ENCODE measurements at regions not wholly inside any gene's neighbourhood (a gene's known extent, or its start where the extent isn't known, plus 50 kb on each side); places are given as distances from the start of the nearest gene placed in this dataset.
"Not testable (repeated sequence)": the region's sequence is repeated elsewhere in the genome, so short reads cannot be mapped to it uniquely, and the experiment has no call there.

DNA sequence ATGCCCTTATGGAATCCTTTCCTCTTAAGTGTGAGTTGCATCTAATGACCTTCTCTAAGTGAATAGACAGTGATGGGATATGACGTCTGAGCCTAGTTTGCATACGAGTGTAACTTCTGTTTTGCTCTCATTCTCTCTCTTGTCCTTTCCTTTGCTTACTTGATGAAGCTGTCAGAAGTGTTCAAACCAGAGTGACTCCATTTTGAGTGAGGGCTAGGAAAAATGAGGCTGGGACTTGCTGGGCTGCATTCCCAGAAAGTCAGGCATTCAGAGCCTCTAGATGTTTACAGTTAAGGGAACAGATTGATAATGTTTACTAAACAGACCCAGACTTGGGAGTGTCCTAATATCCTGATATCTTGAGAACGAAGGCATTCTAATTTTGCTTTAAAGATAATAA lies 311.2 kb upstream of the SOX4 start:
- DNase-seq (ENCODE audit: low read depth in 3 of 3): not testable (repeated sequence)

DNA sequence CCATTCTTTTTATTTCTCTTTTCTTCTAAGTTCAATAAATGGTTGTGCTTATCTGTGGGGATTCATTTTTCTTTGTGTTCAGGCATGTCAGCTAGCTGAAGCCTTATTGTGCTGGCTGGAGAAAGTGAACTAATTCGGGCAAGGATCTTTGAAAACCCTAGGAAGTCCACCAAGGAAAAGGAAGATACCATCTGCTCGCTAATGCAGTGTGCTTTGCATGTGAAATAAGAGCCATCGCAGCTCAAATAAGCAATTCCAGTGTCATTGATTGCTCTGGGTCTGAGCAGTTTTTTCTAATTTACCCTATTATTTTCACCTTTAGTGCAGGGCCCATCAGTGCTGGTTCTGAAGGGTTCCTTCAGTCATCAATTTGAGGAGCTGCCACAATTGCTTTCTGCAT lies 309.4 kb upstream of the SOX4 start:
- no peak for DNase-seq (ENCODE audit: low read depth in 3 of 3)

DNA sequence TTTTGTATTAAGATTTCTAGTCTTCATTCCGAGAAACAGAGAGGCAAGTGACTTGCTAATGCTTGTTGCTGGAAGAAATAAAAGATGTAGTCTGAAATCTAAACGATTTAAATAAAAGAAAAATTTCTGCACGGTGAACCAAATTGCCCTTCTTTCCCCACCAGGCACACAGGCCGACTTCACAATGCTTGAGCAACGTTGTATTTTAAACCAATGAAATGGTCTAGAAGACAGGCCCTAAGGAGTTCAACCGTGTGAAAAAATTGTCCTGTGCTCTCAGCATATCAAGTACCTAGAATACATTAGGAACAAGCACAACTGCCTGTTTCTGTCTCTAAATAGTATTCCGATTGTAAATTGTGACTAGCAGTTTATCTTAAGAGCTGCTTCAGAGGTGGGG lies 308.8 kb upstream of the SOX4 start:
- no peak for DNase-seq (ENCODE audit: low read depth in 3 of 3)

DNA sequence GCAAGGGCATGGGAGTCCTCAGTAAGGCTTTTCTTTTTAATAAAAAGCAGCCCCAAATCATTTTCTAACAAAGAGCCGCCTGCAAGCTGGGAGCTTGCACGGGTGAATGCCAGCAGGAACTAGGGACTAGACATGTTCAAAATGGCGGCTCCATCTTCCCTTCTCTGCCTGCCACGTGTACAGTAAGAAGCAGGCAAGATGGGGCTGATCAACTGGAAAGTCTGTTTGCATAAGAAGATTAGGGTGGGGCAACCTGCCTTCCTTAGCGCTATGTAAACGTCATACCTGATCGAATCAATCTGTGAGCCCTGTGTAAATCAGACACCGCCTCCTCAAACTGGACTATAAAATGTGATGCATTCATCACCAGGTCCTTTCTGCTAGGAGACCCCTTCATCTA lies 299.4 kb upstream of the SOX4 start:
- DNase-seq (ENCODE audit: low read depth in 3 of 3): no peak

DNA sequence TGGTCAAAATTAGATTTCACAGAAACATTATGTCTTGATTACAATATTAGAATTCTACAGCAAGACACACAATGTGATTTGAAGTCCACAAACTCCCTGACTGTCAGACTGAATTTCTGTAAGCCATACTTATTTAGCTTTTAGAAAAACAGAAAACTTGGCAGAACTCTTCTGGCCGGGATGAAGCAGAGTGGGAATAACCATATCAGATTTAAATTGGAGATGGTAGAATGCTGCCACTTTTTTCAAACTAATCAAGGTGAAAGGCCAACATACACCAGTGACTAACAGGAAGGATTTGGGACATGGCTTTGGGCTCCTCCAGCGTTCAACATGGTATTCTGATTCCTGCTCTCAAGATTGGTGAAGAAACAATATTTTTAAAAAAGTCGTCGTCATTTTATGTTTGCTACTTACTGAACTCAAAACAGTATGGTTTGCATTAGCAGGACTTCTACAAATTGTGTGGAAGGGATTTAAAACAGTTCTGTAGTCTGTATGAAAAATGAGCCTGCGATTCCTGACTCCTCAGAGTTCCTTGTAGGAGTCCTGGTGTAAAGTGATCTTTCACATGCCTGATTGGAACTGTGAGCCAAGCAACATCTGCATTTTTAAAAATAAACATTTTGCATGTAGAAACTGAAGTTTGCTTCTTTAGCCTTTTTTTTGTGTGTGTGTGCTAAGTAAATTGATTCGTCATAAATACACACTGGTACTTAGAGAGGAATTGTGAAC lies 297.9 kb upstream of the SOX4 start:
- no peak for DNase-seq (ENCODE audit: low read depth in 3 of 3)

DNA sequence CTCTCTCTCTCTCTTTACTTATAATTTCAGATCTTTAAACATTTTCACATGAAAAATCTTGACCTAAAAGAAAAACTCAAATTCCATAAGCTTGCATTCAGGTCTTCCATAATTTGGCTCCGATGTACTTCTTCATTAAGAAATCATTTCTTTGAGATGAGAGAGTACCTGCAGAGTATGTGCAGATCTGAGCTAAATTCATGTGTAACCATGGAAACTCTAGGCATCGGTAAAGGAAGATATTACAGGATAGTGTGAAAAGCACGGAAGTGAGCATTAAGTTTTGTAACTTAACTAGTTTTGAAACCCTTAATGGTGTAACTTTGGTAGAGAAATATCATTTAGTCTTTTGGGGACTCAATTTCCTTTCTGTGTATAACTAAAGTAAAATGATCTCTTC lies 295.9 kb upstream of the SOX4 start:
- no peak for DNase-seq (ENCODE audit: low read depth in 3 of 3)

DNA sequence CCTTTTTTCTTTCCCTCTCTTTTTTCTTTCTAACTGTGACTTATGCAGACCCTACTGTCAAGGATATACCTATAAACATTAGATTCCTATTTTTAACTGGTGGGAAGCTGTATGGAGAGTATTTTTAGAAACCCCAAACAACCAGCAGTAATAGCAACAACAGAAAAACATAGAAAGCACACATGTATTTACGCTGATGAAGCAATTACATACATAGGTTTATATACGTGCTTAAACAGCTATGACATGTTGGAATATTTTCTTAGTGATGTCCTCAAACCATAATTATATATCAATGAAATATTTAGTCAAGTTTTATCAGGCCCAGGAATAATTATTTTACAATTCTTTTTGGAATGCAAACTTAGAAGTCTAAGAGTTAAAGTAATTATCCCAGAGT lies 294.3 kb upstream of the SOX4 start:
- DNase-seq (ENCODE audit: low read depth in 3 of 3): no peak

DNA sequence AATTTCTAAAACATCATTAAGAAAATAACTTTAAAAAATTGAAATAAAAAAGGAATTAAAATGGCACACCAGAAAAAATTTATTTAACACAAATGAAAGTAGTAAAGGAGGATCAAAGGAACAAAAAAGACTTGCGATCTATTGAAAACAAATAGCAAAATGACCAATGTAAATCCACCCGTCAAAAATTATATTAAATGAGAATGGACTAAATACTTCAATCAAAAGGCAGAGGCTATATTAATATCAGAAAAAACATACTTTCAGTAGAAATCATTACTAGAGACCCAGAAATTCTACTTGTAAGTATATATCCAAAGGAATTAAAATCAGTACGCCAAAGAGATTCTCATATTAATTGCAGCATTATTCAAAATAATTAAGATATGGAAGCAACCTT lies 293.1 kb upstream of the SOX4 start:
- DNase-seq (ENCODE audit: low read depth in 3 of 3): no peak

DNA sequence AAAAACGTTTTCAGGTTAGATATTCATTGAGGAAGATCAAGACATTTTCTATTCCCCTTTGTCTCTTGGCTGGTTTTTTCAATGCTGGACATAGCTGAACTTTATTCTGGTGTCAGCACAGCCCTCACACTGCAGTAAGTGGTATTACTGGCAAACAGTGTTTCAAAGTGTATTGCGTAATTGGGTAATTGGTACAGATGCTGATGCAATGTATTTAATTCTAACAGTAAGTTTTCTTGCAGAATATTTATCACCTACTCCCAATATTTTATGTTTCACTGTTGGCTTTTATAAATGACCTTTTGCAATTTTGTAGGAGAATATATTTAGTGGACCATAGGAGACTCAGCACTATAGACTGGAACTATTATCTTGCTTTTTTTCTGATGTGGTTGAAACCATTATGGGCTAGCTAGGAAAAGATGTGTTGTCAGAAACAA lies 287.6 kb upstream of the SOX4 start:
- DNase-seq (ENCODE audit: low read depth in 3 of 3): no peak

DNA sequence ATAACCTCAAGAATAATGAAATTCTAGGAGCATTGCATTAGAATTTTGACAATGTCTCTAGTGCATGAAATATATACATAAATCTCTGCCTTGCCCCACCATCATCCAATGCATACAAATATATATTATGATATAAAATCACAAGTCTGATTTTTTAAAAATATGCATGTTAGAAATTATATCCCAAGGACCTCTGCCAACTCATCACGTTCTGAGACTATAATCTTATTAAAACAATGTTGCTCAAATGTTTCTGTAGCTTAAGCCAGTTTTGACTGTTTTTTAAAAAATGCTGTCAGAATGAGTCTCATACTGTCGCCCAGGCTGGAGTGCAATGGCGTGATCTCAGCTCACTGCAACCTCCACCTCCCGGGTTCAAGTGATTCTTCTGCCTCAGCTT lies 287.0 kb upstream of the SOX4 start:
- DNase-seq (ENCODE audit: low read depth in 3 of 3): no peak

DNA sequence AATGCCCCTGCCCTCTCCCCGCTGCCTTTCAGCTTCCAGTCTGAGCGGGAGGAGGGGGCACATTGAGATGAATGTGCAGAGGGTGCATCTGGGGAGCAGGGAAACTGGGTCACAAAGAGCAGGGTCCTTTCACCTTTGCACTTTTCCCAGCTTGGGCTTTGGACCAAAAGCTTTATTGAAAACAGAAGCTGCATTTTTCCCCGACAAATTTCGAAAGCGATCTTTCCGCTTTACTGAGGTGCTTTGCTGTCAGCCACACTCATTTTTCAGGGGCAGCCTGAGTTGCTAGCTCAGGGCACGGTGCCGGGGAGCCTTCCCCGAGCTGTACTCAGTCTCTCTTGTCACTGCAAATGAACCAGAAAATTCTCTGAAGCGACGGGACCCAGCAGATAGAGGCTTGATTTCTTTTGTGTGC lies 283.7 kb upstream of the SOX4 start:
- DNase-seq (ENCODE audit: low read depth in 3 of 3): no peak

DNA sequence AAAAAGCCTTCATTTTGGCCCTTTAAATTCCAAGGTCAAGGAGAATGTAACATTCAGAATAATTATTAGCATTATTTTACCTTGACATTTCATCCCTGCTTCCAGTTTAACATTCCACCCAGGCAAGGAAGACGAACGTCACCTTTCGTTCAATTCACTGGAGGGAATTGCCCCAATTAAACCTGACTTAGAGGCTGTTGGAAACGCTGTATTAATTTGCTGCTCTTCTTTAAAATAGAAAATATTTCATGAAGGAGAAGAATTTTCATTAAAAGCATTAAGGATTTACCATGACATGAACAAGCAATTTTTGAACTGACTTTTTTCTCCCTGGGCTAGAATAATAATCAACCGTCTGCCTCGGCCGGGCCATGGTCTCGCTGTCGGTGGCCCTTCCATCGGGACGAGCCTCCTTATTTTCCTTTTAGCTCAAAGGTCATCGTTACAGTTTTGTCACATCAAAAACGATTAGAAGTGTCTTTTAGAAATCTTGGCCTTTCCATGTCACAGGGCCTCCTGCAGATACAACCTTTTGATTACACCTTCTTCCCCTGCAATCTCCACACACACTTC lies 282.9 kb upstream of the SOX4 start:
- no peak for DNase-seq (ENCODE audit: low read depth in 3 of 3)

DNA sequence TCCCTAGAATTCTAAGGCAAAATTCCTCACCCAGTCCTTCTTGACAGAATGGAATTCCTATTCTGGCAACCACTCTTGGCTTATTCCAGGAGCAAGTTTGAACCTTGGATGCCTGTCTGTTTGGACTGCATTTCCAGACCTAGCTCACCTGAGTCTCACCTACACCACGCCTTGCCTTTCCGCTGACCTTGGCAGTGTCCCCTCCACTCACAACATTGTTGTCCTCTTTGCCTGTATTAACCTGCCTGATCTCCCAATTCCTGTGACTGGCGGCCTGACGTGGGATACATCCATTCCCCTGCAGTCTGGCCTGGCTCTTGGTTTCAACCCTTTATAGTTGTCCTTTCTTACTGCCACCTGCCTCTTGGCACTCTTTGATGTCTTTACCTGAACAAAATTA lies 281.4 kb upstream of the SOX4 start:
- DNase-seq (ENCODE audit: low read depth in 3 of 3): no peak

DNA sequence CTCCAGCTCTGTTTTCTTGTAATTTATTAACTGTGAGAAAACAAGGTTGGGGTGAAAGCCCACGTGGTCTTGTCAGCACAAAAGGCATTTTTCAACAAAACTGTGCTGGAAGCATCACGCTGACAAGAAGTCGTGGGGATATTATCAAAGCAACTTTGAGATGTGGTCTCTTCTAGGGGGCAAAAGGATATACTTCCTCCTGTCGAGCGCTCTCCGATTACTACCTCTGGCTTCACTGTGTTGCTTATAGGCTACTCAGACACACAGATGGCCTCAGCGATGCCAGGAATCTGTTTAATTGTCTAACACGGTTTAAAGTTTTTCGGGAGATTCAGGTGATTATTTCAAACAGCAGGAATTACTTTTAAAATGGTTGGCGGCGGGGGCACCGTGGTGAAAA lies 275.9 kb upstream of the SOX4 start:
- DNase-seq (ENCODE audit: low read depth in 3 of 3): no peak

DNA sequence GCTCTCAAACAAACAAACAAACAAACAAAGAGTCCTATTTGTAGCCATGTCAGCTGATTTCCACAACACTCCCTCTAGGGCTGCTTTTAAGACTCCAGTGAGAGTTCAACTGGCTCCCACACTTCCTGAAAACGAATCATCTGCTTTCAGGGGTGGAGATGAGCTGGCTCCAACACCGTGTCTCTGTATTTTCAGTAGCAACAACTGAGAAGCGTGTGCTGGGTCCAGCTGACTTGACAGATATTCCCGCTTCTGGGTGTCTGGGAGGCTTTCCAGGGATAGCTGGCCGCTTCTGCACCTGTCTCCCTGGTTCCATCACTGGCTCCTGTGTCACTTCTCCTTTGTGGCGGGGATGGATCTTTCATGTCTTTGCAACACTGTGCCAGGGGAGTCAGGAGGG lies 272.5 kb upstream of the SOX4 start:
- no peak for DNase-seq (ENCODE audit: low read depth in 3 of 3)

DNA sequence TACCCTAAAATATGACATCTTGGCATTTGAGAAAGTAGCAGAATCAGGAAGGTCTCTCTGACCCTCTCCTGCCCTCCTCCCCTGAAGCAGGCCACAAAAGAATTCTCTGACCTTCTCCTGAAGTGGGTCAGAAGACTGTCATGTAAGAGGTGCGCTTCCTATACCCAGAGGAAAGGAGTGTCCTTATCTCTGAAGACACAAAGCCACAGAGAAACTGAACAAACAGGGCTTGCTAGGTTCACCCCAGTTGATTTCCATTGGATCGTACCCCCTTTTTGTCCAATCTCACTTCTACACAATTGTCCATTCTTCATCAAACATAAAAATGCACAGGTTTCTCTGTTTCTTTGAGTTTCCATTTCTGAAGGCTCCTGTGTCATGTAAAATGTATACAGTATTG lies 272.0 kb upstream of the SOX4 start:
- no peak for DNase-seq (ENCODE audit: low read depth in 3 of 3)

DNA sequence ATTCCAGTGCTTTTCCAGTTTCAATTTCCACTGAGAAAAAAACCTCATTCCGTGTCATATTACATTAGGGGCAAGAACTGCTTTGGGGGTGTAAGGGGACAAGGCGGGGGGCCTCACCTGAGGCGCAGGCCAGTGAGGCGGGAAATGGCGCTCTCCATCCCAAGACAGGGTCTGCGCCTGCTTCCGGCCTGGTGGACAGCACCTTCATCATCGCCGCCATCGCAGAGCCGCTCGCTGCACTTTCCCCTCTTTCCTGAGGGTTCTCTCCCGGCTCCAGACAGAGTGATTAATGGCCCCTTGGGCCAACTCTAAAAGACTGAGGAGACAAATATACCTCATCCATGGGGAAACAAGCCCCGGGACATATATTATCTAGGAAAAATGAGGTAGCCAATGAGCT lies 270.0 kb upstream of the SOX4 start:
- no peak for DNase-seq (ENCODE audit: low read depth in 3 of 3)

DNA sequence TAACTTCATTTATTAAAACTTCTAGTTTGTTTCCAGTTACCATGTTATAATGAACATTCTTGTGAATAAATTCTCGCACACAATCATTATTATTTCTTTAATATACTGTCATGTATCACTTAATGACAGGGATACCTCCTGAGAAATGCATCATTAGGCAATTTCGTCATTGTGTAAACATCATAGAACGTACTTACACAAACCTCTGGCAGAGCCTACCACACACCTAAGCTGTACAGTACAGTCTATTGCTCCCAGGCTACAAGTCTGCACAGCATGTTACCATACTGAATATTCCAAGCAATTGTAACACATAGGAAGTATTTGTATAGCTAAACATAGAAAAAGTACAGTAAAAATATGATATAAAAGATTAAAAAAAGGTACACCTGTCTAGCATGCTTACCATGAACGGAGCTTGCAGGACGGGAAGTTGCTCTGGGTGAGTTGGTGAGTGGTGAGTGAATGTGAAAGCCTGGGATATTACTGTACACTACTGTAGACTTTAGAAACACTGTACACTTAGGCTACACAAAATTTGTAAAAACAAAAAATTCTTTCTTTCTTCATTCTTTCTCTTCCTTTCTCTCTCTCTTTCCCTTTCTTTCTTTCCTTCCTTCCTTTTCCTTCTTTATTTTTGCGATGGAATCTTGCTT lies 268.2 kb upstream of the SOX4 start:
- no peak for DNase-seq (ENCODE audit: low read depth in 3 of 3)

DNA sequence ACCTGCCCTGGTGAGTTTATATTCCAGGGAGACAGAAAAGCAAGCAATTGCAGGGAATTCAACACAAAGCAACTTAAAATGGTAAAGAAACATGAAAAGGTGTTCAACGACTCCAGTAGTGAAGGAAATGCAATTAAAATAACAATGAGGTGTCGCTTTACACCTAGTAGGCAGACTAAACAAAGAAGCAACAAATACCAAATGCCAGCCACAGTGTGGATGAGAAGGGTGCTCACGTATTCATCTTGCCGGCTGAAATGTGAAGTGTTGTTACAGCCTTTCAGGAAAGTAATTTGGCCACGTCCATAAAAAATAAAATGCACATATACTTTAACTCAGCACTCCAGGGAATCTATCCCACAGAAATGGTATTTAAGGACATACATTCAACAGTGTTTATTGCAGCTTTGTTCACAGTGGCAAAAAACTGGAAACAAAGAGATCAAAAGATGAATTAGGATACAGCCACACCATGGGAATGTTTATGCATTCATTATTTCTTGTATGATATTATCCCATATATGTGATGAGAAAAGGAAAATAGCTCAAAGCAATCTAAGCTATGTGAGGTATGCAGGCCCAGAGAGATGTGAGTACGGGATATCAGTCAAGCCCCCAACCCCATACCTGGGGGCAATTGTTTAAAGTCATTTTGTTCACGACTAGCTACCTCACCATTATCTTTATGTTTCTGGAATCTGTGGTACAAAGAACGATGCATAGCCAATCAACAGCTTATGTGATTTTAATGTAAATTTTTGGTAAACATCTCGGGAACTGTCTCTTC lies 266.0 kb upstream of the SOX4 start:
- DNase-seq (ENCODE audit: low read depth in 3 of 3): no peak

DNA sequence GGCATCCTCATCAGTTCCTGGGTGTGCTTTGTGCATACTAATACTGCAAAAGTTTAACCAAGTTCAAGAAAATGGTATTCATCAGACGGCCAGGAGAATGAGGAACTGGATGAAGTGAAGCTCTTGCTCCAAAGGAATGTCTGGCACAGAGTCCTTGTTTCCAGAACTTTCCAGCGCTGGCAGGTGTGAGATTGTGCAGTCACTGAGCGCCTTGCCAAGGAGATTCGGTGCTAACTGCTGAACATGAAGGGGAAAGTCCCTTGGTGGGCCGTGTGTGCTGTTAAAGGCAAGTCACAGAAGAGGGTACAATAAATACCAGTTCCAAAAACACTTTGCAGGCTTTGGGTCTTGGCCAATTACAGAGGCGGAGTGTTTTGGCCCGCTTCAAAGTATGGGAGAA lies 262.3 kb upstream of the SOX4 start:
- DNase-seq (ENCODE audit: low read depth in 3 of 3): no peak

DNA sequence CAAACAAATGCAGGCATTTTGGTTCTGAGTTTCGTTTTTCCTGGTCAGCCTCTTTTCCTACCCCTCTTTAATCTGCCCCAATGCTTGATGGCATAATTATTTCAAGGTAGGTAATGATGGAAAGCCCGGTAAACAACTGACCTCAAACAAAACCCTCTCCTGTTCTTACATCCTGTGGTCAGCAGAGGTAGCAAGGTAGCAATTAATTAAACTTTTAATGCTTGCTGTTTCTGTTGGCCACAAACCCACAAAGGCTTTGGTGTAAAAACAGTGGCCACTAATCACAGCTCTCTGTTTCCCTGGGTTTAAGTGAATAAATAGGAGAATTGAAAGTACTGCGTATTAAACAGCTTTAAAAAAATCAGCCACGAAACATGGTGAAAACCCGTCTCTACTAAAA lies 261.5 kb upstream of the SOX4 start:
- no peak for DNase-seq (ENCODE audit: low read depth in 3 of 3)

DNA sequence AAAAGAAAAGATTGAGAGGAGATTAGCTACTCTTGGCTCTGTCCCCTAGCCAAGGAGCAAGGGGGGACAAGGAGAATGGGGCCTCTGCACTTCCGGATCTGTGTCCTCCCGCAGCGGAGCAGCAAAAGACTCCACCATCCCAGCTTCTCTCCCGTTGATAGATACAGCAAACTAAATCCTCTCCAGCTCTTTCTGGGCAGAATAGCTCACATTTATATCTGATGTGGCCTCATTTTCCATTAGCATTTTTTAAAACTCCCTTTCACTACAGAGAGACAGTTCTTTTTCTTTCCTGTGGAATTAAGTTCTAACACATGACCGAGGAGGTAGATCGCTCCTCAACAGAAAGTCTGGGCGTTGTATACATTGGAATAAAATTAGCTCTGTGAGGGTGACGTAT lies 260.9 kb upstream of the SOX4 start:
- no peak for DNase-seq (ENCODE audit: low read depth in 3 of 3)

DNA sequence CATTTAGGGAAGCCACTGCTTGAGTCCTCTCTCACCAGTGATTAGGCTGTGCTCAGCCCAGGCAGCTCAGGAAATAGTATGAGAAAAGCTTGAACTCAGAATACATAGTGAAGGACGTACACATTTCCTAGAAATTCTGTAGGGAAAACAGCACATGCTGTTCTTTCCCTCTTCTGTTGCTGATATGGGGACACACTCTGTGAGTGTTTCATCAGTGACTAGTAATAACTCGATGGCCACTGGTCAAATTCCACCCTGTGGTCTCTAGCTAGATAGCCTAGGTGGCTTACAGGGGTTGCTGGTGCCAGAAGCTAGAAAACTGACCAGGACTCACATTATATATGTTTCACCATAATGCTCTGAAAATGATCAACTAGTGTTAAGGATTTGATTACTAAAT lies 259.8 kb upstream of the SOX4 start:
- DNase-seq (ENCODE audit: low read depth in 3 of 3): no peak
